ENCODE measurements at regions not wholly inside any gene's neighbourhood (a gene's known extent, or its start where the extent isn't known, plus 50 kb on each side); places are given as distances from the start of the nearest gene placed in this dataset.

GRCh38 chr1:244199902-244200301 is 148.8 kb downstream of the ZBTB18 start:
- TF ChIP-seq ZFP3 (CRISPR knock-in tag; IDR thresholded peaks at IDR 0.05) (no peak), RARB (CRISPR knock-in tag; IDR thresholded peaks at IDR 0.05) (no peak), OSR1 (CRISPR knock-in tag; IDR thresholded peaks at IDR 0.05) (no peak), ZNF565 (CRISPR knock-in tag; conservative IDR thresholded peaks at IDR 0.05; ENCODE audit: low read depth) (no peak), TSHZ2 (CRISPR knock-in tag; IDR thresholded peaks at IDR 0.05) (no peak), SNAI2 (CRISPR knock-in tag; IDR thresholded peaks at IDR 0.05) (no peak), TCF4 (CRISPR knock-in tag; IDR thresholded peaks at IDR 0.05; ENCODE audit: borderline replicate concordance) (no peak), ARNTL (CRISPR knock-in tag; IDR thresholded peaks at IDR 0.05; ENCODE audit: borderline replicate concordance, low read depth) (no peak), ISL1 (CRISPR knock-in tag; IDR thresholded peaks at IDR 0.05) (no peak), PATZ1 (CRISPR knock-in tag; IDR thresholded peaks at IDR 0.05; ENCODE audit: borderline replicate concordance) (no peak), GLIS3 (CRISPR knock-in tag; IDR thresholded peaks at IDR 0.05) (no peak), BACH2 (CRISPR knock-in tag; IDR thresholded peaks at IDR 0.05; ENCODE audit: borderline replicate concordance) (no peak)
- TF ChIP-seq, protein P1, sequence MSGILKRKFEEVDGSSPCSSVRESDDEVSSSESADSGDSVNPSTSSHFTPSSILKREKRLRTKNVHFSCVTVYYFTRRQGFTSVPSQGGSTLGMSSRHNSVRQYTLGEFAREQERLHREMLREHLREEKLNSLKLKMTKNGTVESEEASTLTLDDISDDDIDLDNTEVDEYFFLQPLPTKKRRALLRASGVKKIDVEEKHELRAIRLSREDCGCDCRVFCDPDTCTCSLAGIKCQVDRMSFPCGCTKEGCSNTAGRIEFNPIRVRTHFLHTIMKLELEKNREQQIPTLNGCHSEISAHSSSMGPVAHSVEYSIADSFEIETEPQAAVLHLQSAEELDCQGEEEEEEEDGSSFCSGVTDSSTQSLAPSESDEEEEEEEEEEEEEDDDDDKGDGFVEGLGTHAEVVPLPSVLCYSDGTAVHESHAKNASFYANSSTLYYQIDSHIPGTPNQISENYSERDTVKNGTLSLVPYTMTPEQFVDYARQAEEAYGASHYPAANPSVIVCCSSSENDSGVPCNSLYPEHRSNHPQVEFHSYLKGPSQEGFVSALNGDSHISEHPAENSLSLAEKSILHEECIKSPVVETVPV (CRISPR knock-in tag; IDR thresholded peaks at IDR 0.05) = no peak

Measured in SK-N-SH treated with all-trans-retinoic acid at 6 μM for 48 hours (cell line).